ENCODE measurements at regions not wholly inside any gene's neighbourhood (a gene's known extent, or its start where the extent isn't known, plus 50 kb on each side); places are given as distances from the start of the nearest gene placed in this dataset.

GRCh38 chr5:81914696-81915095, 57.1 kb upstream of the ATG10 start (continued):
- no peak for TF ChIP-seq ZNF160 (CRISPR knock-in tag; IDR thresholded peaks at IDR 0.05)
- no peak for TF ChIP-seq JUND (CRISPR knock-in tag; IDR thresholded peaks at IDR 0.05)
- no peak for TF ChIP-seq ZNF709 (CRISPR knock-in tag; IDR thresholded peaks at IDR 0.05)

- Histone ChIP-seq H3K9me3 (ENCODE audit: low read length) (no peaks in the 10 kb centered on the region), H3K27ac (ENCODE audit: extremely low read length, insufficient read depth, low read length) (no peak overlapping the region), H4K20me1 (ENCODE audit: insufficient read depth, low read length) (no peaks in the 10 kb centered on the region), H3K9ac (ENCODE audit: insufficient read depth, low read depth, low read length) (no peak overlapping the region), H2AFZ (ENCODE audit: low read length) (no peak overlapping the region), H3K36me3 (replicated peaks in 1 of 2; ENCODE audit: control insufficient read depth in 1 of 2, insufficient read depth in 2 of 2, low read length in 2 of 2) (no peaks in the 10 kb centered on the region), H3K4me2 (ENCODE audit: low read depth, low read length) (no peak overlapping the region), H3K4me3 (replicated peaks in 1 of 3; ENCODE audit: insufficient read depth in 1 of 3, low read depth in 2 of 3, low read length in 3 of 3) (no peak overlapping the region), H3K4me1 (ENCODE audit: insufficient read depth, low read length) (no peaks in the 10 kb centered on the region), H3K79me2 (ENCODE audit: insufficient read depth, low read length) (no peaks in the 10 kb centered on the region), H3K27me3 (ENCODE audit: control insufficient read depth in 1 of 2, insufficient read depth in 2 of 2, low read length in 2 of 2) (no peaks in the 10 kb centered on the region)
- ChIA-PET CTCF (ENCODE audit: low intra/inter-chr PET ratio, low total read pairs) (no interaction called here), POLR2A (no interaction called here)
- in situ Hi-C loops (cut with HindIII; ENCODE audit: extremely low pct_ligation_motif_present, low pct_unique_long_range_greater_than_20kb): no loop called here
- no peak for TF ChIP-seq ATF5 (CRISPR knock-in tag; IDR thresholded peaks at IDR 0.05; ENCODE audit: low read depth)
- no peak for TF ChIP-seq MLLT10 (CRISPR knock-in tag; IDR thresholded peaks at IDR 0.05)
- no peak for TF ChIP-seq SYNCRIP (IDR thresholded peaks at IDR 0.05; ENCODE audit: insufficient read depth, low read depth, low read length)
- no peak for TF ChIP-seq ZKSCAN1 (IDR thresholded peaks at IDR 0.05; ENCODE audit: low read length)
- no peak for TF ChIP-seq ASH2L (IDR thresholded peaks at IDR 0.05; ENCODE audit: insufficient read length, low read depth, low read length)
- no peak for TF ChIP-seq ZNF781 (CRISPR knock-in tag; IDR thresholded peaks at IDR 0.05; ENCODE audit: borderline replicate concordance, not compliant biosample characterization)
- no peak for TF ChIP-seq ZNF367 (CRISPR knock-in tag; IDR thresholded peaks at IDR 0.05; ENCODE audit: borderline replicate concordance)
- TF ChIP-seq ATF1 (CRISPR knock-in tag; IDR thresholded peaks at IDR 0.05): no peak
- TF ChIP-seq GPBP1L1 (CRISPR knock-in tag; IDR thresholded peaks at IDR 0.05): no peak
- TF ChIP-seq ZNF616 (CRISPR knock-in tag; IDR thresholded peaks at IDR 0.05; ENCODE audit: low read depth): no peak
- TF ChIP-seq CENPX (CRISPR knock-in tag; IDR thresholded peaks at IDR 0.05): no peak
- TF ChIP-seq ZXDC (CRISPR knock-in tag; IDR thresholded peaks at IDR 0.05): no peak
- TF ChIP-seq E2F1 (CRISPR knock-in tag; IDR thresholded peaks at IDR 0.05): no peak
- DNase-seq (ENCODE audit: low spot score) (no peak), FAIRE-seq (no peak), ATAC-seq (no peak)
- BruUV-seq (replicated peaks): no TSS peak
- intact Hi-C loops (cut with micrococcal nuclease; ENCODE audit: unreplicated experiment): no loop called here
- 74% methylated on average over 8 of the region's 8 CpGs for WGBS (ENCODE audit: low lambda C conversion rate)
Measured at GRCh38 chr5:81912933-81913332, 58.9 kb upstream of the ATG10 start.

All from HepG2 (cell line).